GM08714 (cell line): ENCODE measurements at regions not wholly inside any gene's neighbourhood (a gene's known extent, or its start where the extent isn't known, plus 50 kb on each side); places are given as distances from the start of the nearest gene placed in this dataset.

Source experiments
- H3K4me3 ChIP-seq: fragments of 200-500 bp; sonication (Bioruptor generic); 2 replicates; pipeline ENCODE4 v1.5.1; 2014; ENCODE audit warnings: mild to moderate bottlenecking, low read length, inconsistent platforms
- ZNF274 ChIP-seq: IDR thresholded peaks from 2 replicates; pipeline ENCODE4 v1.6.1; 2012; ENCODE audit warnings: mild to moderate bottlenecking, low read depth, low read length

DNA sequence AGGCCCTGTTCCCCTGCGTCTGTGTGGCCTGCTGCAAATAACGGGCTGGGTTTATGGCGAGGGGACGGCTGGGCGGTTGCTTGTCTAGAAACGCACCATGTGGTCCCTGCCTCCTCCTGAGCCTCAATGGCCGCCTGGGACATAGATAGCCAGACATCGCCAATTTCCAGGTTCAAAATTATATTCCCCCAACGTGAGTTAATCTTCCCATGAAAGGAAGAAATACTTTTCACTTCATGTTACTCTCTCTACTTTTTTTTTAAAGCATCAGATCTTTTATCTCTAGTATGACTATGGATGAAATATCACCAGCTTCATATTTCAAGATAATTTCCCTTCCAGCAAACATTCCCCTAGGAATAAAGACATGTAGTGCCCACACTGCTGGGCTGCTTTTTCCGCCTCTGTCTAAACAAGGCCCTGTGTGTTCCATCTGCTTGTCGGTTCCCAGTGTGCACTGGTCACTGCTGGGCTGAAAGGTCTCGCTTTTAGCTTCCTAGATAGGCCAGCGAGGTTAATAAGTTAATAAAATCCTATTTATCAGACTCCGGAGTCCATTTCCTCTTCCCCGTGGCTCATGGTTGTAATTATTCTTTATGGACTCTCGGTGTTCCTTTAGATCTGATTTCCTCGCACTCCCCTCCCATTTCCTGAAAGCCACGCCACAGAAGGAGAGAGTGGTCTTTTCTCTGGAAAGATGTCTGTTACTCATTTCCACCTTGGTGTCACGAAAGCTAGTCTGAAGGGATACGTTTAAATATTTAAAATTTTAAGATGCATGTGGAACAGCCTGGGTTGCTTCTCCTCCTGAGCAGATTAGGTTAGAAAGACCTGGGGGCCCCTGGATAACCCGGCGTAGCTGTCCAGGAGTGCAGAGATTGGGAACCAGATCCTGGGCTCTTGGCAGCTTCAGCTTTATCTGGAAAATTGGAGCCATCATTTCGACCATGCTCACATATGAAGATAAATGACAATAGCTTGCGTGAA is 196.6 kb upstream of the COPS8 start:
- no peak for TF ChIP-seq ZNF274
- no peak overlapping the region for H3K4me3 ChIP-seq

DNA sequence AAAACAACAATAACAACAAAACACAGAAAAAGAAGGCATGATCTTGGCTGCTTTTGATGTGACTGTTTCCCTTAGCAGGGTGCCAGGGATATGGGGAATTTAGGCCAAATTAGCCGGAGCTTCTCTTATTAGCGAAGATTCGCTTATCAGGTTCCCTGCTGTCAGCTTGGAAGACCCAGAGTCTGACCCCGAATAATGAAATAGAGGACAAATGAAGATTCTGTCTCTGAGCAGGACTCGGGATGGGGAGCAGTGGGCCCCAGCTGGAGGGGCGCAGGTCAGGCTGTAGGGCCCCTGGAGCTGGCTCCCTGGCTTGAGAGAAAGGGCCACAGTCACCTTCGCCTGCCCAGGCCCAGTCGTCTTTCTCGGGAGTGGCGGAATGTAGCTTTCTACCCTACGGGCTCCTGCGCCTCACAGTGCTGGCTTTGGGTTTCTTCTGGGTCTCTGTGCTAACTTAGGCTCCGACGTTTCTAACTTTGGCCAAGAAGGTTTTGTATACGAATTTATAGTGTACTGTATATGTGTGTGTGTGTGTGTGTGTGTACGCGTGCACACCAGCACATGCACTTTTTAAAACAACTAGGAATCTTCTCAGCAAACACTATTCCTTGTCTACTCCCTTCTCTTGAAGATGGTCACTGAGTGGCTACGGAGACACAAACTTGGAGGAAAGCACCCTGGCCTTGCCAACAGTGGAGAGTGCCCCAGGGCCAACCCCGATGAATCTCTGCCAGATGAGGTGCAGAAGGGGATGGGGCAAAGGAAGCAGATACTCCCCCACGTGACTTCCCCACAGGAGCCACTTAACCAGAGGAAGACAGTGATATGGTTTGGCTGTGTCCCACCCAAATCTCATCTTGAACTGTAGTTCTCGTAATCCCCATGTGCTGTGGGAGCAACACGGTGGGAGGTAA is 195.6 kb upstream of the COPS8 start:
- H3K4me3 ChIP-seq: no peak overlapping the region
- no peak for TF ChIP-seq ZNF274

DNA sequence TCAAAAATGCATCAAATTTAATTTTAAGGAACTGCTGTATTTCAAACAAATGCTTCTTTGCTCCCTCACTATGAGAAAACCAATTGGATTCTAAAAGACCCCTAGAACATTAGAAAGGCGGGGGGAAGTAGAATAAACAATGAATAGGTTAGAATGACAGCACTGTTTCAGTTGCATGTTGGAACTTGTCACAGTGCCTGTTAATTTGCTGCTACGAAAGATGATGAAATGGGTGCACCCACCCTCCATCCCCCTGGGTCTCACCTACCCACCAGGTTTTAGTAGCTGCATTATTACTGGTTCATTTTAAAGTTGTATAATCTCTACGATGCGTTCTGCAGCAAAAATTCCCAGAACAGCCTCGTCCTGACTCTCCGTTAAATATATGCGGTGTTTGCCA is 193.0 kb upstream of the COPS8 start:
- H3K4me3 ChIP-seq: no peak overlapping the region
- TF ChIP-seq ZNF274: no peak

GRCh38 chr2:236894791-236895190 is 190.9 kb upstream of the COPS8 start:
- TF ChIP-seq ZNF274: no peak
- H3K4me3 ChIP-seq: no peak overlapping the region

DNA sequence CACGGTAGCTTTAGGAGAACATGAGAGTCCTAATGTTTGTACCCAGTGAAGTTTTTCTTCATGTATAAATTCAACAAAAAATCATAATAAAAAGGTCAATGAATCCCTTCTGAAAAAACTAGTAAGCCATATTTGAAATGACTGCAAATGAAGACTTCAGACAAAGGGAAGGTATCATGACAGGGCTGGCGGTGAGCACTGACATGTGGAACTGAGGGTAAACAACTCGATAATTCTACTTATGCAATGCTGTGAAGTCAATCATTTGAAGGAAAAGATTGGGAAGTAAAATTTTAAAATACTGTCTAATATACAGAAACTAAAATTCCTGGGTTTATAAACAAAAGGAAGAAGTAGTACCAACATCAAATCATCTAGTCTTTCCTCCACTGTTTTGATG is 190.2 kb upstream of the COPS8 start:
- no peak for TF ChIP-seq ZNF274
- no peak overlapping the region for H3K4me3 ChIP-seq

GRCh38 chr2:236896688-236897087 is 189.0 kb upstream of the COPS8 start:
- H3K4me3 ChIP-seq: no peak overlapping the region
- no peak for TF ChIP-seq ZNF274

DNA sequence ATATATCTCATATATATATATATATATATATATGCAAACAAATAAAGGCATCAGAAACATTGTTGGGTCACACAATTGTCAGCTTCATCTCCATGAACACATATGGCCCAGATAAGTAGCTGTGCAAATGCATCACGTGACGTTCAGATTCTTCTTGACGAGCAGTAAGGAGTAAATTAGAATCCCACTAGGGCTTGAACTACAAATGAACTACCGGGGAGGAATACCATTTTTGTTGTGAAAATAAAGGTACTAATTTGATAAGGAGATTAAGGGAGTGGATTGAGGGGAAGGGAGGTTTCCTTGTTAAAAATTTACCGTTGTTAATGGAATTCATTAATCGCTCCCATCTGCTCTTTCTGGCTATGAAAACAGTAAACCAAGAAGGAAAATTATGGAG is 186.5 kb upstream of the COPS8 start:
- H3K4me3 ChIP-seq: no peak overlapping the region
- TF ChIP-seq ZNF274: no peak

DNA sequence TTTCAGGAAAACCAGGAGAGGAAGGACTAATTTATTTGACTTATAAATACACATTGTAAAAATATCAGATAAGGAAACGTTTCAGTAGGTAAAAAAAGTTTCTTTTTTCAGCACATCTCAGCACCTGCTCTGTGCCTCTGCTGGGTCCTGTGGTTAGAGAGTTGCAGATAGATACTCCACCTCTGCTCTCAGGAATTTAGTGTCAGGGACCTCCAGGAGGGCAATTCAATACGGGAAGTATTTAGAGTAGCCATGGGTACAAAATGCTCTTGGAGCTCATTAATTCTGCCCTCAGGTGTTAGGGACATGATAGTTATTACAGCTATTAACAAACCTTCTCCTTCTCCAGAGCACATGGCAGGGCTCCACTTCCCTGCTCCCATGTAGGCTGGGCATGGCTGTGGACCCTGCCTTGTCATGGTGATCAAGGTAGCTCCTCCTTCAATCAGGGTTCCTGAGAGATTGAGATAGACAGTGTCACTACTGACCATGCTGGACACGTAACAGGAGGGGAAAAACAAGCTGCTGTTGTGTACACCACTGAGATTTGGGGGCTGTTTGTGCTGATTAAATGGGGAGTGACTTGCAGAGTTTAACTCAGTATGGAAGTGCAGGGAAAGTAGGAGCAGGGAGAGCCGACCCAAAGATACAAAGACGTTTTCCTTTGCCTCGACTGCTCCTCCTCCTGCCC is 185.6 kb upstream of the COPS8 start:
- TF ChIP-seq ZNF274: no peak
- H3K4me3 ChIP-seq: no peak overlapping the region

GRCh38 chr2:236901956-236902355 is 183.7 kb upstream of the COPS8 start:
- no peak for TF ChIP-seq ZNF274
- H3K4me3 ChIP-seq: no peak overlapping the region

- no peak overlapping the region for H3K4me3 ChIP-seq
- TF ChIP-seq ZNF274: no peak
Measured at GRCh38 chr2:236903978-236904377, 181.7 kb upstream of the COPS8 start.

- no peak overlapping the region for H3K4me3 ChIP-seq
- TF ChIP-seq ZNF274: no peak
Measured at GRCh38 chr2:236904389-236905263, 181.1 kb upstream of the COPS8 start.

DNA sequence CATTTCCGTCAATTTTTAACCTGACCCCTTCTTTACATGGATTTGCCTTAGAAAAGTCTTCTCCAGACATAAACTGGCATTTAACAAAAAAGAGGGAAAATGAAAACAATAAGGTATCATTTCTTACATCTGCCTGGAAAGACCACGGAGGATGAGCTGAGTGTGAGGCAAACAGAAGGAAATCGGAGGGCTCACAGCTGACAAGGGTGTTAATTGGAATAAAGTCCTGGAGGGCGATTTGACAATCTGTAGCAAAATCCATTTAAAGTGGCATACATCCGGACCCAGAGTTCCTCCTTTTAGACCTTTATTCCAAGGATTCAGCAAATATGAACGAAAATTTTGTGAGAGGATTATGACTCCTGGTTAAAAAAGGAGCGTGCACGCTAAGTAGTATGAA is 179.7 kb upstream of the COPS8 start:
- no peak for TF ChIP-seq ZNF274
- no peak overlapping the region for H3K4me3 ChIP-seq
